Right kidney (tissue), 1 donor: ENCODE measurements at regions not wholly inside any gene's neighbourhood (a gene's known extent, or its start where the extent isn't known, plus 50 kb on each side); places are given as distances from the start of the nearest gene placed in this dataset.

Experiments
- DNase-seq: peaks from one replicate; pipeline ENCODE4 v3.0.0-alpha.2; 2016

DNA sequence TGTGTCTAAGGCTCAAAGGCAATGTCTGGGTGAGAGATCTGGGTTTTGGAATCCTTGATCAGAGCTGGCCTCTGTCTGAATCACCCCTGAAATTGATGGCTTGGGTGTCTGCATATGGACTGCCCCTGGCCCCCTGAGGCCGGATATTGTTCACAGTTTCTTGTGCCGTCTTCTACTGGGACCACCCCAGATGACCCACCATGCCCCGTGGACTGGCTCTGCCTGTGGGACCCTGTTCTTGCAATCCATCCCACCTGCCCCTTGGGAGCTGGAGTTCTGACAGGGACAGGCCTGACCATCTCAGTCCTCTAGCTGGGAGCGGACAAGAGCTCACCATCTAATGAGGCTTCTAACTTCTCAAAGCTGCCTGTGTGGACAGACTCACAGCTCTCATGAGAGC is 119.9 kb downstream of the FAM43A start:
- no peak for DNase-seq

- DNase-seq: no peak
These were observed 121.4 kb downstream of the FAM43A start for GRCh38 chr3:194806991-194807630.

DNA sequence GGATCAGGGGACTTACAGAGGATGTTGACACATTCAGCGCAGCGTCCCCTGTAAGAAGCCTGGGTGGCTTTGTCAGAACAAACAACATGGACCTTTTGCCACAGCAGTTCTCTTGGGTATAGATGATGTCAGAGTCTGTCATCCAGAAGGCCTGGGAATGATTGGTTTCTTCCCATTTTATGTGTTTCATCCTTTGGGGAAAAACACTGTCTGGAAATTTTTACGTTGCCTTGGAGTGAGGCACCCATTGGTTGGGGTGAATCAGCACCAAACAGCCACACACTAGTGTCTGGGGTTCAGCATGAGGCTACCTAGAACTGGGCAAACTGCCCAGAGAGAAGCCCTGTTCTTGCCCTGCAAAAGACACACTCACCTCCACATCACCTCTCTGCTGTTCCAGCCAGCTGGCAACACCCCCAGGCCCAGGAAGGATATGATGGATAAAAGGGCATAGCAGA is 123.0 kb downstream of the FAM43A start:
- DNase-seq: no peak

DNA sequence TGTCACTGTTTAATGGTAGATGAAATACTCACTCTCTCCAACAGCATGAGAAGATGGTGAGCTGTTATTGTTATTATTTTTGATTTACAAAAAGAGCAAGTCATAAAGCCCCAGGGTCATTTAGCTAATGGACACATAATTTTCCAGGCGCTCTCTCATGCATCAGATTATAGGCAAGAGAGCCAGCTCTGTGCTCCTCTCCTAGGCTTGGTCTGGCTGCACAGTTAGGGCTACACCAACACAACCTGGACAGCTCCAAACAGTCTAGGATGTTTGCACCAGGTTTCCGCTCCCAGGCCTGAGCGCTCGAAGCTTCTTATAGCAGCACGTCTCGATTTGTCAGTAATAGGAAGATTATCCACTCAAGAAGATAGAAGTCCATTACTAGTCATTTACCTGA is 123.7 kb downstream of the FAM43A start:
- DNase-seq: no peak

DNA sequence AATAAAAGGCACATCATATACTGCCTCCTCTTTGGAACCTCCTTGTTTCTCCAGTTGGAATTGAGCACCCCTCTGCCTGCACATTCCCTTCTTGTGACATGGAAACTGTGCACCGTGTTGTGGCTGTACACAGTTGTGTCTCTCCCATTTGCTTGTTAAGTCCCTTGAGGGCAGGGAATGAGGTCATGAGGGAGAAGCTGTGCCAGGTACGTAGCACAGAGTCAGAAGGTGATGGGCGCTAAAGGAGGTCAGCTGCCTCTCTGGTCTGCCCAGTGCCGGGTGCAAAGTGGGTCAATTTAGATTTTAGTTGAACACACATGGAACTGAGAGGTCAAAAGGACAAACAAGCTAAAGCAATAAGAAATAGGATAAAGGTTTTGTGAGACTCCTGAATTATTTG is 124.4 kb downstream of the FAM43A start:
- DNase-seq: no peak

GRCh38 chr3:194811118-194811517 is 125.4 kb downstream of the FAM43A start:
- no peak for DNase-seq

GRCh38 chr3:194812176-194812575 is 126.5 kb downstream of the FAM43A start:
- DNase-seq: no peak

GRCh38 chr3:194814878-194815357 is 129.2 kb downstream of the FAM43A start:
- no peak for DNase-seq

GRCh38 chr3:194816748-194817591 is 131.3 kb downstream of the FAM43A start:
- DNase-seq: no peak

DNA sequence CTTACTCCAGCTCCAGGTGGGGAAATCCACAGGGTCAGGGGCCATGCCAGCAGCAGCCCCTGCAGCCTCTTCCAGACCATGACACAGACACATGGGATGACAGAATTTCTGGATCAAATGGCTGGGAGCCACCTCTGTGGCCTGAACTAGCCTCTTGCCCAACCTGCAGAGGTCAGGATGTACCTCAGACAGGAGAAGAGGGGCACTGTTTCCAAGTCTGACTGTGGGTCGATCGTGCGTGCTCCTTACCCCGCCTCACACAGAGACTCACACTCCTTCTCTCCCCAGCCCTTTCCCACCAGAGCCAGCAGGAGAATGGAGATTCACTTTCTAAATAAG is 131.9 kb downstream of the FAM43A start:
- no peak for DNase-seq

DNA sequence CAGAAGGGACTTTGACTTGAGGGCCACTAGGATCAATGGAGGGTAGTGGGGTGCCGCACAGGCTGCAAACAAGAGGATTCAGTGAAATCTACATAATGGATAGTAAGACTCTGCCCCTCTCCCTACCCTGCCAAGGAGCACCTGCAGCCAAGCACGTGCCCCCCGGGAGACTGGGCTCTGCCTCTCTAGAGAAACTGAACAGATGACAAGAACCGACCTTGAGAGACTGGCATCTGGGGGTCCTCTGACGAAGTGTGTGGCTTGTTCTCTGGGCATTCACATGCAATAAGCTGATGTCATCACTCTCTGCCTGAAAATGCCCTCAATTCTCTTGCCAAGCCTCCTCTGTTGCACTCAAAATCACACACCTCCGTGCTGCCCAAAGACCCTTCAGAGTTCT is 132.3 kb downstream of the FAM43A start:
- DNase-seq: no peak

- no peak for DNase-seq
These were observed 138.4 kb downstream of the FAM43A start for GRCh38 chr3:194824100-194824499.

- no peak for DNase-seq
These were observed 139.0 kb downstream of the FAM43A start for GRCh38 chr3:194824701-194825111.

- no peak for DNase-seq
These were observed 140.9 kb downstream of the FAM43A start for GRCh38 chr3:194826594-194826993.

GRCh38 chr3:194827486-194827885 is 141.8 kb downstream of the FAM43A start:
- DNase-seq: no peak

DNA sequence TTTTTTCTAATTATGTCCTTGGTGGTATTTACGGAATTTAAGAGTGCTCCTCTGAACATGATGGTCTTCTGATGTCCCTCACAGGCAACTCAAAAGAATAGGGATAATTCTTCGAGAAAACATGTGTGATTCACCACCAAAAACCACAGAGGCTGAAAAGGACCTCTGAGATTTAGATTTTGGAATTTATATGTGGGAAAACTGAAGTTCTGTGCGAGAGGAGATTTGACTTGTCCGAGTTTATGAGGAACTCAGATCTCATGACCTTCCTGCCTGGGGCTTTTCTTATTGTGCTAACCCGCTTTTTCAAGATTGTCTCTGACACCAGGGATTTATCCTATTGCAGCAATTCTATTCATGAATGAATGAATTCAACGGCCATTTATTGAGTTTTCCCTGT is 142.4 kb downstream of the FAM43A start:
- no peak for DNase-seq

DNA sequence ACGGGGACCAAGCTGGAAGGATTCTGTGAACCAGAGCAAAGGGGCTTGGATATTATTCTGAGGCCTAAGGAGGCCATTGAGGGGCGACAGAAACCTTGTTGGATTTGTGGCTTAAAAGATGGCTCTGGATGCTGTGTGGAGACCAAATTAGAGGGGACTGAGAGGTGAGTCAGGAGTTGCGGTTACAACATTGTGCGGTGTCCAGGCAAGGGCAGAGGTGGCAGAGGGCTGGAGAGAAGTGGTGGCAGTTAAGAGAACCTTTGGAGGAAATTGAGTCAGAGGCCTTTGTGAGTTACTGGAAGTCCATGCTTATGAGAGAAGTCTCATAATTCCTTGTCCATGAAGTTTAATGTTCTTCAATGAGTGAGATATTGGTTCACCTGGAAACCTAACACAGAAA is 143.2 kb downstream of the FAM43A start:
- no peak for DNase-seq

GRCh38 chr3:194830401-194830800 is 144.7 kb downstream of the FAM43A start:
- DNase-seq: no peak

DNA sequence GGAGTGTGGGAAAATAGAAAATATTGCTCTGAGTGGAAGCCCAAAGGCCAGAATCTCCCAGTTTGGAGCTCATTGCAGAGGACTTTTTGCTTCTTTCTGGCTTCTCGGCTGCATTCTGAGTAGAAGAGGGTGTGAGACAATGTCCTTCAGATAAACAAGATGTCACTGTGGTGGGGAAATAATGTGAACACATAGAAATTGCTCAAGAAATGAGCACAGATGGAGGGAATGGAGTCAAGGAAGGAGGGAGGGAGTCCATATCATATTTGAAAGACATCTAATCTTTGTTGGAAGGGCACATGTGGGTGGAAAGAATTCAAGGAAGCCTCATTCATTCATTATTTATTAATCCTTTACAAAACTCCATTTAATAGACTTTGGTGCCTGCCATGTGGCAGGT is 145.3 kb downstream of the FAM43A start:
- no peak for DNase-seq

DNA sequence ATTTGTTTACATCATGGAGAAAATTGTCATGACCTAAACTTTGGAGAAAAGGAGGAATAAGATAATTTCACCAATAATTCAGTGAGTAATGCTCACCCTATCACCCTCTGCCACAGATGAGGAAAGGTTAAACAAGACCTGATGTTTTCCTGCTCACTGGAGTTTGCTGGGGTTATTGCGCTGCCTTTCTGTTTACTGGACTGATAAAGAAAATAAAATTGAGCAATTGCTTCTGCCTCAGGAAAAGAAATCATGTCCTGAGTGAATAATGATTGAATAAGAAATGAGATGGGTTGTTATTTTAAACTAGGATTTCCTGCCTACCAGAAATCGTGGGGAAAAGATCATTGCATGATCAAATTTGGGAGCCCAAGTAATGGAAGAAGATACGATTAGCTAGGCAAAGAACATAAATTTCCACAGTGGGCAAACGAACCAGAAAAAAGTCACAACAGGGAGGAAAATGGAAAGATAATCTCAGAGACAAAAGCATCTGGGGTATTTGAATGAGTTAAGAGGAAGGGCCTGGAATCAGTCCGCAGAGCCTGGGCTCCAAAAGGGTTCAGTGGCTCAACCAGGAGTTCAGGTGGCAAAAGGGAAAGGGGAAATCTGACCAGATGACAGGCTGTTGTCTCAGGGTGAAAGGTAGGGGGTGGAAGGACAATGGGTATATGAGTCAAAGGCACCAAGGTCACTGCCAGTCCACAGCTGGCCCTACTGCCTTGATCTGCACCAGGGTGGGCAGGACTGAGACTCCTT is 146.8 kb downstream of the FAM43A start:
- no peak for DNase-seq

GRCh38 chr3:194833114-194833910 is 147.6 kb downstream of the FAM43A start:
- DNase-seq: no peak

DNA sequence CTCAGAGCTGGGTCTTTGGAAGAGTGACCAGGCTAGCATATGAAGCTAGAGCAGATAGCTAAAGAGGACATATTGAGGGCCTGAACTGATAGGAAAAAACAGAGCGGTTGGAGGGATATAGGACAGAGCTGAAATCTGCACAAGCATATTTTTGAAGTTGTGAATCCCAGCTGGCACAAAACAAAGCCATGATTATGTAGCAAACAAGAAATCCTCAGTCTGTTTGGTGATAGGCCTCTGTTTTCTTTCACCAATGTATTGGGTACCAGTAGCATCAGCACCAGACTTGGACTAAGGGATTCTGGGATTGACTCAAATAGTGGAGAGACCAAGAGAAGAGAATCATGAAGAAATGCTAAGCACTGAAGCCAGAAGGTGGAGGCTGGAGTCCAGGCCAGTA is 151.0 kb downstream of the FAM43A start:
- DNase-seq: no peak
